Cardiac septum (tissue), 1 donor: ENCODE measurements at regions not wholly inside any gene's neighbourhood (a gene's known extent, or its start where the extent isn't known, plus 50 kb on each side); places are given as distances from the start of the nearest gene placed in this dataset.
"Not testable (repeated sequence)": the region's sequence is repeated elsewhere in the genome, so short reads cannot be mapped to it uniquely, and the experiment has no call there.

Source experiments
- DNase-seq: peaks from one replicate; pipeline ENCODE4 v3.0.0-alpha.2; 2020; ENCODE audit warnings: low spot score
- intact Hi-C: fragments of 100-400 bp; cut with DNase I; formaldehyde crosslinking; loops from one replicate; pipeline ENCODE4 v1.14.0; 2022
- donor health status: DM: no; HTN: no; CAD: no.

DNA sequence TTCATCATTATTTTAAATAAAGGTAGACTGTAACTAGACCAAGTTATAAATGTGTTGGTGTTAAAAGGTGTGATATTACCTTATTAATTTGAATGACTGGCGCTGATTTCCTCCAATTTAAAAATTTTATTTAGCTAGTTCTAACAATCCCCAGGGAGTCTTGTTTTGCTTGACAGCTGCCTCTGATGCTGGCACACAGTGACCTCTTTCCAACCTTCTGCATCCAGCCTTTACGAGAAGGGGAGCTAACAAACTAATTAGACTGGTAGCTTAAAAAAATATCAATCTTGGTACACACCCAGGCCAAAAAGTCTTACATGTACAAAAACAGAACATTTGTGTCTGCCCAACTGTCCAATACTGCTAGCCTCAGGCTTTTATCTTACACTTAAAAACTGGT, 51.8 kb upstream of the ENPEP start:
- DNase-seq: no peak
- intact Hi-C loops: no loop called here

DNA sequence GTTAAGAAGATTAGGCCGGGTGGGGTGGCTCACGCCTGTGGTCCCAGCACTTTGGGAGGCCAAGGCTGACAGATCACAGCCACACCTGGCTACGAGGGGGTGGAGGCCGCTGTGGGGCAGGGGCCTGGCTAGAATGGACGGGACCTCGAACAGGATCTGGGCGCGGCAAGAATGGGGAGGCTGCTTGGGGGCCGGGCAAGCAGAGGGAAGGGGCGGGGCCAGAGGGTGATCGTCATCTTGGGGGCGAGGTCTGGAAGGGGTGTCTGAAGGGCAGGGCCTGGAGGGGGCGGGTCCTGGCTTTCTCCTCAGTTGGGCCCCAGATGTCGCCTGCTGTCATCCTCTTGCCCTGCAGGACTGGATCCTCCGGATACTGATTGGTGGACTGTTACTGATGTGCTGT, 57.3 kb upstream of the ENPEP start:
- no peak for DNase-seq
- intact Hi-C loops: no loop called here

DNA sequence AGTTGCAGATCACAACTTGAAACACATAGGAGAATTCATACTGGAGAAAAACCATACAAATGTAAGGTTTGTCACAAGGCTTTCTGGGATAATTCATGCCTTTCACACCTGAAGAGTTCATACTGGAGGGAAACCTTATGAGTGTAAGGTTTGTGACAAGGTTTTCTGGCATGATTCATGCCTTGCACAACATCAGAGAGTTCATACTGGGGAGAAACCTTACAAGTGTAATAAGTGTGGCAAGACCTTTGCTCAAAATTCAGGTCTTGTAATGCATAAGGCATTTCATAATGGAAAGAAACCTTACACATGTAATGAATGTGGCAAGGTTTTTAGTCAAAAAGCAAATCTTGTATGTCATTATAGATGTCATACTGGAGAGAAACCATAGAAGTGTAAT, 58.8 kb upstream of the ENPEP start:
- DNase-seq: no peak
- intact Hi-C loops: no loop called here

DNA sequence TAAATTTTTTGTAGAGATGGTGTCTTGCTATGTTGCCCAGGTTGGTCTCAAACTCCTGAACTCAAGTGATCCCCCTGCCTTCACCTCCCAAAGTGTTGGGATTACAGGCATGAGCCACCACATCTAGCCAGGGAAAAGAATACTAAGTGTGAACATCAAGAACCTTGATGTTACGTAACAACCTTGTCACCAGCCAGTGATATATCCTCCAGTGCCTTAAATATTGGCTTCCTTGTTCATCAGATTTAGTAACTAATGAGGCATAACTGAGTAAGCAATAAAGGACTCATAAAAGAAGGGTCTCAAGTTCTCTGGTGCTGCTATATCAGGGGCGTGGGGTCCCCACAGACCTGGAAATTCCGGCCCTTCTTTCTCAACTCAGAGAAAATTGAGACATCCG, 60.5 kb upstream of the ENPEP start:
- no peak for DNase-seq
- intact Hi-C loops: no loop called here

DNA sequence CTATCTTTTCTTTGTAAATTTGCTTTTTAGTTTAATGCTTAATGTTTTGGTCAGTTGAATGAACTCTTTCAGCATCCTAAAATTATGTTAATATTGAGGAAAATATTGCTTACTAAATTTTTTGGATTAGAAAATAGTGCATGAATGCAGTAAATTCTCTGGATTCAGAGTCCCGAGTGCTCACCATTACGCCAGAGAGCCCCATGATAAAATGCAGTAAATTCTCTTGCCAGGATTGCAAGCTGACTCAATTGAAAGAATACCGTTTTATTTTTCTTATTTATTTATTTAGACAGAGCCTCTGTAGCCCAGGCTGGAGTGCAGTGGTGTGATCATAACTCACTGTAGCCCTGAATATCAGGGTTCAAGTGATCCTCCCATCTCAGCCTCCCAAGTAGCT, 60.9 kb upstream of the ENPEP start:
- DNase-seq: no peak
- intact Hi-C loops: no loop called here

DNA sequence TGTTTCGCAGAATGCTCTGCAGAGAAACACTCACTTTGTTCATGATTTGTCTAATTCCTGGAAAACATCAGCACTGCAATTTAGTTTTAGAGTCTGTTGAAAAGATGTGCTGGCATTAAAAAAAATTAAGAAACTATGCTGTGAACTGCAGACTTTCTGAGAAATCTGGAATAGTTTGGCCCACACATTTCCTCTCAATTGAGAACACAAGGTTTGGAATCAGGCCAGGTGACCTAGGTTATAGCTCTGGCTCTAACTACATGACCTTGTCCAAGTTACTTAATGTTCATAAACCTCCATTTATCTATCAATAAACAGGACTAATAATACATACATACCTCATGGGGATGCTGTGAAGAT, 61.4 kb upstream of the ENPEP start:
- DNase-seq: no peak
- intact Hi-C loops: no loop called here

DNA sequence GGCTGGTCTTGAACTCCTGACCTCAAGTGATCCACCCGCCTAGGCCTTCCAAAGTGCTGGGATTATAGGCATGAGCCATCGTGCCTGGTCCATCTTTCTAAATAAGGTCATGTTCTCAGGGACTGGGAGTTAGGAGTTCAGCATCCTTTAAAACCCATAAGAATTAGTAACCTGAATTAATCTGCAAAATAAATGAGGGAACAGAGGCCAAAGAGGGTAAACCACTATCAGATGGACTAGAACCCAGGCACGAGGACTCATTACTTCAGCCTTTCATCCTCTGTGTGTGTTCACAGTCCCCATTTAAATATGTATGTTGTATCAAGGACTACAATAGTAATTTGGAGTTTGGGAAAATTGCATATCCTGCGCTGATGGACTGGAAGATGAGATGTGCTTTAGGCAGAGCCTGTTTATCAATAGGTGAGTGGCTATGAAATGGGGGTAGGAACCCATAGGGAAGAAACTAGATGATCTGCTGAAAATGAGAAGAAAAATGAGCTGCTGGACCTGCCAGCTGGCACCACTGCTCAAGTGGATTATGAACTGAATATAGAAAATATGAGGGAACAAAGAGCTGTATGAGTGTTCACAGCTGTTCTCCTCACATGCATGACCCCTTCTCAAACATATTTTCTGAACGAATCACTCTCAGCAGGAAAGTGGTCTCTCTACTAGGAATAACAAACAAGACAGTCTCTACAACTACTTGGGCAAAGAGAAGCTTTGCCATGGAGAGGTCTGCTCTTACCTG, 62.0 kb upstream of the ENPEP start:
- DNase-seq, intact Hi-C loops: not testable (repeated sequence)

DNA sequence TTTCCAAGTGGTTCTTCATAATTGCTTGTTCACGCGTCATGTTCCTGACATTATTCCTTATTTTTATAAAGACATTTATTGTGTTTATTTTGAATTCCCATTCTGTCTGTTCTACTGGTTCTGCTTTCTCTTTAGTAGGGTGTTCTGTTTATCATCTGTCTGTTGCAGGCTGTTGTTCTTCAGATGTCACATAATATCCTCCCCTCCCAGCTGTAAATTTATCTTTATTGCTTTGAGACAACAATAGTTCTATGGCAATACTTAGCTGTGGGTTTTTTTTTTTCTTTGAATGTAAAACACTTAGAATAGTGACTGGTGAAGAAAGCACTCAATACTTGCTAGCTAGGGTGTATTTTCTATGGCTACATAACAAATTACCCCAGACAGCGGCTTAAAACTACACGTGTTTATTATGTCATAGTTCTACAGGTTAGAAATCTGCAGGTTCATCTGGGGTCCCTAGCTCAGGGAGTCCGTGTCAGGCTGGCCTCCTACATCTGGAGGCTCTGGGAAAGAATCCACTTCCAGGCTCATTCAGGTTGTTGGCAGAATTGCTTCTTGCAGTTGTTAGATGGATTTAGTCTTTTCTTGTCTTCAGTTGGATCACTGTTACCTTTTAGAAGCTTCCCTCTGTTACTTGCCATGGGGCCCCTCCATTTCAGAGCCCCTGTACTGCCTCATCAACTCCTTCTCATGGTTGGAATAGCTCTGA, 63.4 kb upstream of the ENPEP start:
- intact Hi-C loops: no loop called here
- no peak for DNase-seq

DNA sequence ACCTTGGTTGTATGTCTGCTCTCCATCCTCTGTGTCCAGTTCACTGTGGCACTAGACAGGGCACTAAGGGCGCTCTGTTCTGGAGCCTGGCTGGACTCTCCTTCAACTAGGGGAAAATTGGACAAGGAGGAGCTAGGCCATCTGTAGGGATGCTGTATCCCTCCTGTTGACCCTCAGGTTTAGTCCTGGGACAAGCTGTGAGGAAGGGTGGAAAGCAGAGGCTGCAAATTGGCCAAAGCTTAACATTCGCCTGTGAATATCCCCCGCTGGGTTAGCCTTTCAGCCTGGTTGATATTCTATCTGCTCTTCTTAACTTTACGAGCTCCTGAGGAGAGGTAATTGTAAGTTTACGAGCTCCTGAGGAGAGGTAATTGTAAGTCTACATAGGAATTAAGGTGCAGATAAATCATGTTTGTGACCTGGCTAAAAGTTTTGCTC, 64.4 kb upstream of the ENPEP start:
- no peak for DNase-seq
- intact Hi-C loops: no loop called here

DNA sequence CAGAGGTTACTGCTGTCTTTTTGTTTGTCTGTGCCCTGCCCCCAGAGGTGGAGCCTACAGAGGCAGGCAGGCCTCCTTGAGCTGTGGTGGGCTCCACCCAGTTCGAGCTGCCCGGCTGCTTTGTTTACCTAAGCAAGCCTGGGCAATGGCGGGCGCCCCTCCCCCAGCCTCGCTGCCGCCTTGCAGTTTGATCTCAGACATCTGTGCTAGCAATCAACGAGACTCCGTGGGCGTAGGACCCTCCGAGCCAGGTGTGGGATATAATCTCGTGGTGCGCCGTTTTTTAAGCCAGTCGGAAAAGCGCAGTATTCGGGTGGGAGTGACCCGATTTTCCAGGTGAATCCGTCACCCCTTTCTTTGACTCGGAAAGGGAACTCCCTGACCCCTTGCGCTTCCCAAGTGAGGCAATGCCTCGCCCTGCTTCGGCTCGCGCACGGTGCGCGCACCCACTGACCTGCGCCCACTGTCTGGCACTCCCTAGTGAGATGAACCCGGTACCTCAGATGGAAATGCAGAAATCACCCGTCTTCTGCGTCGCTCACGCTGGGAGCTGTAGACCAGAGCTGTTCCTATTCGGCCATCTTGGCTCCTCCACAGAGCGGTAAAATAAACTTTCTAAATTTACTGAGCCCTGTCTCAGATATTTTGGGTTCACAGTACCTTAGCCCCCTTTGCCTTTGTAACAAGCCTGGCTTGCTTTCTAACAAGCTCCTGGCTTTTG, 64.9 kb upstream of the ENPEP start:
- intact Hi-C loops, DNase-seq: not testable (repeated sequence)

DNA sequence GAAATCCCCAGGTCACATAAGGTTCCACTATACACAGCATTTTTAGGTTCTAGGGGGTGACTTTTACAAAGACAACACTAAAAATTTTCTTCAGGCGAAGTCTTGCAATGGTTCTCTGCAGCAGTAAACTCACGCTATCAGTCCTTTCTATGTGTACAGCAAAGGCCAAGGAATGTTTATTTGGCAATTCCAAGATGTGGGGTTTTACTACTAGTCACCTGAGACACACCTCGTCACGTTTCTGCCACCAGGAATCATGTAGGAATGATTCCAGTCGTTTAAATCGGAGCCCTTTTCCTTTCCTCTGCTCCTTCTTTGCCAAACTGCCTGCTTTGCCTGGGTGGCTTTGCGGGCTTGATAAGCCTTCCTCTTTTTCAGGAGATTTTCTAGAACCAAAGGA, 75.9 kb upstream of the ENPEP start:
- intact Hi-C loops: no loop called here
- DNase-seq: no peak

DNA sequence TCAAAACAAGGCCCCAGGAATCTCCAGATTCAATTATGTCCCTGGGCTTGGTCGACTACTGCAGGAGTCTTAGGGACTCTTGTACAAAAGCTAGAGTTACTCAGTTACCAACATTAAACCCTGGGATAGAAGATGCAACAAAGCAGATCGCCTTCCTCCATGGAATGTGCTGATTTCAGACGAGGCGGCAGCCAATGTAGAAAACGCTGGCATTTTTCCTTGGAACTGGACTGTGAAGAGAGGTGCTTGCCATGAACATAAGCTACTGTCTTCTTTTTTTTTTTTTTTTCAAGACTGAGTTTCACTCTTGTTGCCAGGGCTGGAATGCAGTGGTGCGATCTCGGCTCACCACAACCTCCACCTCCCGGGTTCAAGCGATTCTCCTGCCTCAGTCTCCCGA, 76.9 kb upstream of the ENPEP start:
- intact Hi-C loops, DNase-seq: not testable (repeated sequence)

DNA sequence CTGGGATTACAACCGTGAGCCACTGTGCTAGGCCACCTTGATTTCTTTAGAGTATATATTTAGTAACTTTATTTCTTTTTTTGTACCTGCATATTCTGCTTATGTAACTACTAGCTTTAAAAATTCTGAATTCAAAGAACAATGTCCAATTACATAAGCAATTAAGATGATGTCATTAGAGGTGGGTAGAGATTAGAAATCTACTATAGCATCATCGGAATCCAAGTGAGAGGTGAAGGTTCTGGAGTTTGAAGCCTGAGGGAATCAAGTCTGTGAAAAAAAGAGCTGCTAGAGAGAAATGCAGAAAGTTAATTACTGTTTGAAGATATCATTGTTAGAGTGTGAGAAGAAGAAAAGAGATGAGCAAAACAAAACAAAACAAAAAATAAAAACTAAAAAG, 79.0 kb upstream of the ENPEP start:
- no peak for DNase-seq
- intact Hi-C loops: no loop called here

DNA sequence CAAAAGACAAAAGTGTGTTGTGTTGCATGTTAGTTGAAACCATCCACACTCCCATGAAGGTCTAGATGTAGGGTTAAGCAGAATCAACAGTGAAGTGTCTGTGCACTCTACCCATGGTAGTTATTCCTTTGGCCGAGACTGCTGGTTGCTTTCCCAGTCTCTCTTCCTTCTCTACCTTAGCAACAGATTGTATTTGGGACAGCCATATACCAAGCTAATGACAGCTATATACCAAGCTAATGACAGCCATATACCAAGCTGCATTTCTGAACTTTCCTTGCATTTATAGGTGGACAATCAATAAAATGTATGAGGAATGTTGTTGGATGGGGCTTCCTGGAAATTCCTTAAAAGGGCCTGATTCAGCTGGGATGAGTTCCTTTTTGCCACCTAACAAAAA, 80.5 kb upstream of the ENPEP start:
- DNase-seq: no peak
- intact Hi-C loops: no loop called here

DNA sequence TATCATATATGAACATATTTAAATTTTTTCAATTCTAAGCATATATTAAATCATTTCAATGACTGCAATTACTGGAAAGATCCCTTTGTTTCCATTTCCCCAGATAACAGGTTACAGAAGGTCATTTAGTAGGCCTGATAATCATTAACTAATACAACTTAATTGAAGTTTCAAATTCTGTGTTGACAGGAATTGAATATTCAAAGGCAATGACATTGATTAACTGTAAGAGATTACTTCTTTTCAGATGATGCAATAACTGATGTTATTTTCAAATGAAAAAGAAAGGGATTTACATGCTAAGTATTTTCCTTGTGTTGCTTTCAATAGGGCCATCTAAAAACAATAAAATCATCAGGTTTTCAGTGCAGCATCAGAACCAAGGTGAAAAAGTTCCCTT, 81.1 kb upstream of the ENPEP start:
- intact Hi-C loops: no loop called here
- DNase-seq: no peak

DNA sequence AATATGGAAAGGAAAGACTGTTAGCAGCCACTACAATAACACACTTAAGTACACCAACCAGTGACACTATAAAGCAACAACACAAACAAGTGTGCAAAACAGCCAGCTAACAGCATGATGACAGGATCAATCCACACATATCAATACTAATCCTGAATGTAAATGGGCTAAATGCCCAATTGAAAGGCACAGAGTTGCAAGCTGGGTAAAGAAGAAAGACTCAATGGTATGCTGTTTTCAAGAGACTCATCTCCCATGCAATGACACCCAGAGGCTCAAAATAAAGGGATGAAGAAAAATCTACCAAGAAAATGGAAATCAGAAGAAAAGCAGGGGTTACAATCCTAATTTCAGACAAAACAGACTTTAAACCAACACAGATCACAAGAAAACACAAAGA, 94.2 kb upstream of the ENPEP start:
- intact Hi-C loops: no loop called here
- DNase-seq: no peak

DNA sequence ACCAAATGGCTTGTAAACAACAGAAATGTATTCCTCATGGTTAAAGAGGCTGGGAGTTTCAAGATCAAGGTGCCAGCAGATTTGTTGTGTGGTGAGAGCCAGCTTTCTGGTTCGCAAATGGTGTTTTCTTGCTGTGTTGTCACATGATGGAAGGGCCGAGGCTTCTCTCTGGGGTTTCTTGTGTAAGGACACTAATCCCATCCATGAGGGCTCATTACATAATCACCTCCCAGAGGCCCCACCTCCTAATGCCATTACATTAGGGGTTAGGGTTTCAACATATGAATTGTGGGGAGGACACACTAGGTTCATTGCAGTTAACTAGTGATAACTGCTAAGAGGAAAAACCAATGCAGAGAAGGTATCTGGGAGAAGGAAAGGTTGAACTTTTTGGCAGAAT, 103.5 kb upstream of the ENPEP start:
- intact Hi-C loops: no loop called here
- DNase-seq: no peak

DNA sequence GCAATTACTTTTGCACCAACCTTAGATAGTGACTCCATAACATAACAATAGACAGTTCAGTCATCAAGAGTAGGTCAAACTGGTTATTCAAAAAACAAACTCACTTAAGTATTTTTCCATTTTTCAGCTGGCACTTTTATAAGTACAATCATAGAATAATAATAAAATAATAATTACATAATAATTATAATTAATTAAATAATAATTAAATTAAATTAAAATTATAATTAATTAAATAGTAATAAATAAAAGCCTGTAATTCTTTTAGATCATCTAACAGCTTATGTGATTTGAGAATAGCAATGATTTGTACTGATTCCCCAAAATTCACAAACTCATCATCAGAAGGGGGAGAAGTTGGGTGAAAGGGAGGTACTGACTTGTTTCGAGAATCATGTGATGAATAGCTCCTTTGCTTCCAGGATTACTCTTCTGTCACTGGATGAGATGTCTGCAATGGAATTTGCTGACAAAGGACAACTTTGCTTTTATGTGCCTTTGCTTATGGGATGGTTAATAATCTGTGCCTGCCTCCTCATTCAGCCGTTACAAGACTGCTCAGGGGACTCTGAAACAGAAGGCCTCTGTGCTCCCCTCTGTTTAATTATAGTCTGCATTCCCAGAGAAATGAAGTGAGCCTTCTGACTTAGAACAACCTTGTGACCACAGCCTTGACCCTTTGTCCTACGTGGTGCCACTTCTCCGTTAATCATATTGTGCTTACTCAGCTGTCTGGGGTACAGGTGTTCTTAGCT, 104.8 kb upstream of the ENPEP start:
- intact Hi-C loops: no loop called here
- no peak for DNase-seq

DNA sequence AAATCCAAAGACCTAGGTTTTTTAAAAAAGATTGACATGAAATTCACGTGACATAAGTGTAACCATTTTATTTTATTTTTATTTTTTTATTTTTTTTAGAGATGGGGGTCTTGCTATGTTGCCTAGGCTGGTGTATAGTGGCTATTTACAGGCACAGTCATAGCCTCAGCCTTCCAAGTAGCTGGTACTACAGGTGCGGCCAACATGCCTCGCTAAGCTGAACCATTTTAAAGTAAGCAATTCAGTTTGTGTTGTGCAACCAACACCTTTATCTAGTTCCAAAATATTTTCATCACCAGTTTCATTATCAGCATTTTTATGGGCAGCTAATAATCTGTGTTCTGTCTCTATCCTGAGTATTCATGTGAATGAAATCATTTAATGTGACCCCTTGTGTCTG, 107.5 kb upstream of the ENPEP start:
- intact Hi-C loops: no loop called here
- DNase-seq: no peak

DNA sequence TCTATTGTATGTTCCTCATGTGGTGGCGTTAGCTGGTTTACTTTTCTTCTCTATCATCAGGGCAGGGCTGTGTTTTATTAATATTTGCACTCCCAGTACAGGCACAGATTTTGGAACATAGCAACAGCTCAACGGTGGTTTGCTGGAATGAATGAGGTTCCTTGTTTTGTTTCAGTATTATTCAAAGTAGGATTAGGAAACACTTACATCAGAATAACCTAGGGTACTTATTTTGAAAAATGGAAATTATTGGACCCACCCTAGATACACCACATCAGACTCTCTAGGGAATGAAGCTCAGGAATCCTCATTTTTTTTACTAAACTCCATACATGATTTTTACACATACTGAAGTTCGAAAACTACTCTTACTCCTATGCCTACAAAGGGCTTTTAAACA, 108.8 kb upstream of the ENPEP start:
- DNase-seq: no peak
- intact Hi-C loops: no loop called here
